H9 (cell line): ENCODE measurements at regions not wholly inside any gene's neighbourhood (a gene's known extent, or its start where the extent isn't known, plus 50 kb on each side); places are given as distances from the start of the nearest gene placed in this dataset.

ENCODE experiments used
- DNase-seq: peaks from one replicate; pipeline ENCODE4 v3.0.0-alpha.2; 2017
- H2AFZ ChIP-seq: one replicate; pipeline ENCODE4 v1.6.1; 2013; ENCODE audit warnings: mild to moderate bottlenecking, low read length, control low read depth, moderate library complexity
- H2AK5ac ChIP-seq: 2 replicates; pipeline ENCODE4 v1.6.1; 2013; ENCODE audit warnings: low read length, control low read depth, mixed read lengths; ENCODE audit not compliant: insufficient read length
- H2BK120ac ChIP-seq: one replicate; pipeline ENCODE4 v1.6.1; 2013; ENCODE audit warnings: low read depth, mild to moderate bottlenecking, low read length, control low read depth, inconsistent platforms; ENCODE audit not compliant: poor library complexity, severe bottlenecking
- H2BK12ac ChIP-seq: 2 replicates; pipeline ENCODE4 v1.6.1; 2013; ENCODE audit warnings: low read length, control low read depth, mixed read lengths, low read depth; ENCODE audit not compliant: insufficient read length
- H2BK15ac ChIP-seq: 2 replicates; pipeline ENCODE4 v1.6.1; 2013; ENCODE audit warnings: low read depth, low read length, control low read depth
- H2BK20ac ChIP-seq: one replicate; pipeline ENCODE4 v1.6.1; 2013; ENCODE audit warnings: low read depth, mild to moderate bottlenecking, low read length, control low read depth, inconsistent platforms; ENCODE audit not compliant: poor library complexity, severe bottlenecking
- H2BK5ac ChIP-seq: 2 replicates; pipeline ENCODE4 v1.6.1; 2013; ENCODE audit warnings: low read length, control low read depth, mixed read lengths; ENCODE audit not compliant: insufficient read length
- H3K14ac ChIP-seq: 2 replicates; pipeline ENCODE4 v1.6.1; 2013; ENCODE audit warnings: low read length, control low read depth; ENCODE audit not compliant: insufficient read depth
- H3K18ac ChIP-seq: 2 replicates; pipeline ENCODE4 v1.6.1; 2013; ENCODE audit warnings: low read depth, mild to moderate bottlenecking, mixed read lengths, low read length, control low read depth; ENCODE audit not compliant: insufficient read length
- H3K23ac ChIP-seq: 2 replicates; pipeline ENCODE4 v1.6.1; 2013; ENCODE audit warnings: low read length, control low read depth, mixed read lengths, low read depth; ENCODE audit not compliant: insufficient read length
- H3K23me2 ChIP-seq: 2 replicates; pipeline ENCODE4 v1.6.1; 2013; ENCODE audit warnings: low read depth, mild to moderate bottlenecking, mixed read lengths, low read length, control low read depth; ENCODE audit not compliant: insufficient read length, poor library complexity, severe bottlenecking
- H3K27ac ChIP-seq: 2 replicates; pipeline ENCODE4 v1.5.1; 2013; ENCODE audit warnings: low read length, control low read depth, mixed read lengths, low read depth; ENCODE audit not compliant: insufficient read length
- H3K27me3 ChIP-seq: 2 replicates; pipeline ENCODE4 v1.6.1; 2013; ENCODE audit warnings: low read length, control low read depth, inconsistent platforms; ENCODE audit not compliant: insufficient read depth
- H3K4ac ChIP-seq: 2 replicates; pipeline ENCODE4 v1.6.1; 2013; ENCODE audit warnings: low read depth, mild to moderate bottlenecking, control low read depth, inconsistent platforms, low read length, moderate library complexity
- H3K4me1 ChIP-seq: 2 replicates; pipeline ENCODE4 v1.6.1; 2013; ENCODE audit warnings: low read length, control low read depth, inconsistent platforms; ENCODE audit not compliant: insufficient read depth
- H3K4me2 ChIP-seq: 2 replicates; pipeline ENCODE4 v1.6.1; 2013; ENCODE audit warnings: low read length, control low read depth, mixed read lengths; ENCODE audit not compliant: insufficient read length, insufficient read depth
- H3K56ac ChIP-seq: 2 replicates; pipeline ENCODE4 v1.6.1; 2013; ENCODE audit warnings: low read depth, mild to moderate bottlenecking, mixed read lengths, low read length, control low read depth; ENCODE audit not compliant: insufficient read length
- H3K79me1 ChIP-seq: 2 replicates; pipeline ENCODE4 v1.6.1; 2013; ENCODE audit warnings: low read depth, mild to moderate bottlenecking, moderate library complexity, low read length, control low read depth, inconsistent platforms; ENCODE audit not compliant: insufficient read depth, poor library complexity, severe bottlenecking
- H3K79me2 ChIP-seq: 2 replicates; pipeline ENCODE4 v1.6.1; 2013; ENCODE audit warnings: low read length, control low read depth, inconsistent platforms; ENCODE audit not compliant: insufficient read depth
- H3K9ac ChIP-seq: 2 replicates; pipeline ENCODE4 v1.6.1; 2013; ENCODE audit warnings: low read length, control low read depth, mixed read lengths; ENCODE audit not compliant: insufficient read length; ENCODE audit errors: extremely low read depth
- H3K9me3 ChIP-seq: one replicate; pipeline ENCODE4 v1.6.1; 2013; ENCODE audit warnings: low read depth, low read length, inconsistent platforms; ENCODE audit not compliant: control insufficient read depth
- H3T11ph ChIP-seq: one replicate; pipeline ENCODE4 v1.6.1; 2013; ENCODE audit warnings: mild to moderate bottlenecking, low read length, control low read depth, inconsistent platforms
- H4K20me1 ChIP-seq: one replicate; pipeline ENCODE4 v1.6.1; 2013; ENCODE audit not compliant: control insufficient read depth, insufficient read length, insufficient read depth
- H4K5ac ChIP-seq: 2 replicates; pipeline ENCODE4 v1.6.1; 2013; ENCODE audit warnings: low read depth, mild to moderate bottlenecking, mixed read lengths, low read length, control low read depth; ENCODE audit not compliant: insufficient read length
- H4K8ac ChIP-seq: replicated peaks from 2 replicates; pipeline ENCODE4 v1.6.1; 2013; ENCODE audit warnings: low read length, control low read depth, mixed read lengths, low read depth; ENCODE audit not compliant: insufficient read length
- H4K91ac ChIP-seq: 2 replicates; pipeline ENCODE4 v1.6.1; 2013; ENCODE audit warnings: low read depth, mild to moderate bottlenecking, moderate library complexity, mixed read lengths, low read length, control low read depth; ENCODE audit not compliant: insufficient read length
- H3K27ac Mint-ChIP-seq, 3 experiments: 2 replicates in 2 of 3; 3 replicates in 1 of 3; pipeline ENCODE4 v1.8.0; 2020 to 2021; ENCODE audit warnings: mixed read lengths in 3 of 3, mild to moderate bottlenecking in 1 of 3, moderate library complexity in 1 of 3
- H3K27me3 Mint-ChIP-seq: 2 replicates; pipeline ENCODE4 v1.8.0; 2021; ENCODE audit warnings: low read depth, mild to moderate bottlenecking, moderate library complexity, mixed read lengths
- H3K36me3 Mint-ChIP-seq, 3 experiments: 2 replicates in 2 of 3; 3 replicates in 1 of 3; pipeline ENCODE4 v1.8.0; 2020 to 2021; ENCODE audit warnings: low read depth in 3 of 3, mixed read lengths in 3 of 3; ENCODE audit not compliant: insufficient read depth in 1 of 3
- H3K4me1 Mint-ChIP-seq, 2 experiments: 2 replicates each; pipeline ENCODE4 v1.8.0; 2020; ENCODE audit warnings: mixed read lengths in 2 of 2
- H3K4me3 Mint-ChIP-seq, 2 experiments: 2 replicates in 1 of 2; 3 replicates in 1 of 2; pipeline ENCODE4 v1.8.0; 2020 to 2021; ENCODE audit warnings: mild to moderate bottlenecking in 2 of 2, mixed read lengths in 2 of 2, moderate library complexity in 1 of 2
- H3K9me3 Mint-ChIP-seq, 2 experiments: 2 replicates in 1 of 2; 3 replicates in 1 of 2; pipeline ENCODE4 v1.8.0; 2020; ENCODE audit warnings: mild to moderate bottlenecking in 2 of 2, mixed read lengths in 2 of 2, moderate library complexity in 1 of 2
- WGBS: extraction: QIAGEN DNeasy Blood & Tissue Kit; methylation state at CpG from one replicate; pipeline ENCODE4 v1.1.7; 2013; ENCODE audit warnings: missing lambda C conversion rate, low lambda C conversion rate, mixed read lengths; ENCODE audit not compliant: insufficient read length; ENCODE audit errors: extremely low coverage; 5-methylcytosine and 5-hydroxymethylcytosine counted together
- TF ChIP-seq, protein P1 (sequence below): fragments of 200-600 bp; sonication (generic); conservative IDR thresholded peaks from 3 replicates; pipeline ENCODE4 v1.8.0; 2021; ENCODE audit warnings: antibody characterized with exemption, mild to moderate bottlenecking

DNA sequence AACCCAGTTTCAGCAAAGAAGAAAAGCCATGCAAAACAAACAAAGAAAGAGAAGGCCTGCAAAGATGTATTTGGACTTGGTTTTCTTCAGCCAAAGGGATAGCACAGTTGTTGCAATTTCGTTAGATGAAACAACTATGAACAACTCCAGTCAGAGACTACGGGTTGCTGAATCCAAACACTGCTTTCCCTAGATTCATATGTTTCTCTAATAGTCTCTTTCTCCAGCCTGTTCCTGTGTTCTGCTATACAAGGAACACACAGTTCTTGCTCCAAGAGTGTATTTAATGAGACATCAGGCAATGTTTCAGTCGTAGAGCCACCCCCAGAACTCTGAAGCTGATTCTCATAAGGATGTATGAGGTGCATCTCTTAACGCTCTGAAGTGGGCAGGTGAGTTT is 162.5 kb upstream of the TBL1X start:
- Histone ChIP-seq H3K18ac (no peak overlapping the region), H3K79me2 (no peaks in the 10 kb centered on the region), H3K14ac (no peak overlapping the region), H3K56ac (no peak overlapping the region), H3K9me3 (no peaks in the 10 kb centered on the region), H4K8ac (no peak overlapping the region), H3K4ac (no peak overlapping the region), H2BK20ac (no peak overlapping the region), H2AK5ac (no peak overlapping the region), H4K5ac (no peak overlapping the region), H2BK12ac (no peak overlapping the region), H4K20me1 (no peaks in the 10 kb centered on the region), H3K4me1 (no peaks in the 10 kb centered on the region), H2BK120ac (no peak overlapping the region), H3T11ph (no peak overlapping the region), H2BK5ac (no peak overlapping the region), H3K23me2 (peaks cover 3% of the 10 kb centered on the region), H3K23ac (no peak overlapping the region), H4K91ac (no peak overlapping the region), H2AFZ (no peak overlapping the region), H3K27me3 (no peaks in the 10 kb centered on the region), H3K27ac (no peak overlapping the region), H3K79me1 (no peaks in the 10 kb centered on the region), H3K9ac (no peak overlapping the region), H3K4me2 (no peak overlapping the region), H2BK15ac (no peak overlapping the region)
- peaks cover 0 to 11% (median 5%) of the 10 kb centered on the region in 3 experiments; a peak in 3 of 7 replicates for H3K36me3 Mint-ChIP-seq
- no peaks in the 10 kb centered on the region for H3K4me1 Mint-ChIP-seq
- TF ChIP-seq, protein P1, sequence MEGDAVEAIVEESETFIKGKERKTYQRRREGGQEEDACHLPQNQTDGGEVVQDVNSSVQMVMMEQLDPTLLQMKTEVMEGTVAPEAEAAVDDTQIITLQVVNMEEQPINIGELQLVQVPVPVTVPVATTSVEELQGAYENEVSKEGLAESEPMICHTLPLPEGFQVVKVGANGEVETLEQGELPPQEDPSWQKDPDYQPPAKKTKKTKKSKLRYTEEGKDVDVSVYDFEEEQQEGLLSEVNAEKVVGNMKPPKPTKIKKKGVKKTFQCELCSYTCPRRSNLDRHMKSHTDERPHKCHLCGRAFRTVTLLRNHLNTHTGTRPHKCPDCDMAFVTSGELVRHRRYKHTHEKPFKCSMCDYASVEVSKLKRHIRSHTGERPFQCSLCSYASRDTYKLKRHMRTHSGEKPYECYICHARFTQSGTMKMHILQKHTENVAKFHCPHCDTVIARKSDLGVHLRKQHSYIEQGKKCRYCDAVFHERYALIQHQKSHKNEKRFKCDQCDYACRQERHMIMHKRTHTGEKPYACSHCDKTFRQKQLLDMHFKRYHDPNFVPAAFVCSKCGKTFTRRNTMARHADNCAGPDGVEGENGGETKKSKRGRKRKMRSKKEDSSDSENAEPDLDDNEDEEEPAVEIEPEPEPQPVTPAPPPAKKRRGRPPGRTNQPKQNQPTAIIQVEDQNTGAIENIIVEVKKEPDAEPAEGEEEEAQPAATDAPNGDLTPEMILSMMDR, result no peak
- peaks cover 10 to 41% of the 10 kb centered on the region in 2 experiments for H3K9me3 Mint-ChIP-seq
- H3K4me3 Mint-ChIP-seq, result no peak overlapping the region
- no CpG with 5 or more reads among the region's 4 CpGs for WGBS
- peaks cover 5% of the 10 kb centered on the region for H3K27me3 Mint-ChIP-seq
- DNase-seq, result no peak
- no peak overlapping the region for H3K27ac Mint-ChIP-seq
